ENCODE measurements at regions not wholly inside any gene's neighbourhood (a gene's known extent, or its start where the extent isn't known, plus 50 kb on each side); places are given as distances from the start of the nearest gene placed in this dataset.

- DNase-seq = no peak
- Histone ChIP-seq H3K27me3 (replicated peaks; ENCODE audit: insufficient read depth, low read length) (no peaks in the 10 kb centered on the region), H3K4me1 (ENCODE audit: low read length) (peaks cover 23% of the 10 kb centered on the region), H3F3A (ENCODE audit: insufficient read depth, low read length) (no peaks in the 10 kb centered on the region), H3K4me3 (ENCODE audit: low read length) (no peak overlapping the region), H4K20me1 (ENCODE audit: insufficient read depth, low read length) (no peaks in the 10 kb centered on the region), H3K9me2 (replicated peaks; ENCODE audit: insufficient read depth, low read length) (no peaks in the 10 kb centered on the region), H3K9ac (ENCODE audit: low read length) (no peak overlapping the region), H3K27ac (ENCODE audit: low read length) (no peak overlapping the region), H3K36me3 (replicated peaks; ENCODE audit: insufficient read depth, low read length) (no peaks in the 10 kb centered on the region), H3K79me2 (ENCODE audit: low read length) (no peaks in the 10 kb centered on the region), H3K9me3 (replicated peaks; ENCODE audit: insufficient read depth, low read length) (no peaks in the 10 kb centered on the region), H3K4me2 (ENCODE audit: low read depth, low read length) (no peak overlapping the region), H2AFZ (ENCODE audit: low read length) (no peak overlapping the region)
- TF ChIP-seq EZH2phosphoT487 (IDR thresholded peaks at IDR 0.05; ENCODE audit: low read length) (no peak), CTCF (IDR thresholded peaks at IDR 0.05; ENCODE audit: low read length) (no peak), EZH2 (optimal IDR thresholded peaks at IDR 0.05; ENCODE audit: low read depth, low read length) (no peak)
These were observed 680.6 kb downstream of the SQOR start for GRCh38 chr15:46315434-46315833.

GRCh38 chr15:46316024-46316423, 681.2 kb downstream of the SQOR start:
- no peaks in the 10 kb centered on the region for H3K9me3 ChIP-seq (replicated peaks; ENCODE audit: insufficient read depth, low read length)
- H3K9me2 ChIP-seq (replicated peaks; ENCODE audit: insufficient read depth, low read length) = no peaks in the 10 kb centered on the region
- H3F3A ChIP-seq (ENCODE audit: insufficient read depth, low read length) = no peaks in the 10 kb centered on the region
- no peak overlapping the region for H3K4me3 ChIP-seq (ENCODE audit: low read length)
- H3K4me1 ChIP-seq (ENCODE audit: low read length) = peaks cover 20% of the 10 kb centered on the region
- H4K20me1 ChIP-seq (ENCODE audit: insufficient read depth, low read length) = no peaks in the 10 kb centered on the region
- TF ChIP-seq EZH2phosphoT487 (IDR thresholded peaks at IDR 0.05; ENCODE audit: low read length) (no peak), CTCF (IDR thresholded peaks at IDR 0.05; ENCODE audit: low read length) (no peak), EZH2 (optimal IDR thresholded peaks at IDR 0.05; ENCODE audit: low read depth, low read length) (no peak)
- no peak overlapping the region for H2AFZ ChIP-seq (ENCODE audit: low read length)
- H3K79me2 ChIP-seq (ENCODE audit: low read length) = no peaks in the 10 kb centered on the region
- H3K27me3 ChIP-seq (replicated peaks; ENCODE audit: insufficient read depth, low read length) = no peaks in the 10 kb centered on the region
- H3K9ac ChIP-seq (ENCODE audit: low read length) = no peak overlapping the region
- DNase-seq = peak; percentile 22
- H3K27ac ChIP-seq (ENCODE audit: low read length) = no peak overlapping the region
- no peak overlapping the region for H3K4me2 ChIP-seq (ENCODE audit: low read depth, low read length)
- H3K36me3 ChIP-seq (replicated peaks; ENCODE audit: insufficient read depth, low read length) = no peaks in the 10 kb centered on the region

- H4K20me1 ChIP-seq (ENCODE audit: insufficient read depth, low read length) = no peaks in the 10 kb centered on the region
- H3K9ac ChIP-seq (ENCODE audit: low read length) = no peak overlapping the region
- H3K27me3 ChIP-seq (replicated peaks; ENCODE audit: insufficient read depth, low read length) = no peaks in the 10 kb centered on the region
- H3K4me1 ChIP-seq (ENCODE audit: low read length) = peaks cover 17% of the 10 kb centered on the region
- H3K79me2 ChIP-seq (ENCODE audit: low read length) = no peaks in the 10 kb centered on the region
- no peaks in the 10 kb centered on the region for H3K36me3 ChIP-seq (replicated peaks; ENCODE audit: insufficient read depth, low read length)
- DNase-seq = no peak
- H3K27ac ChIP-seq (ENCODE audit: low read length) = no peak overlapping the region
- H3F3A ChIP-seq (ENCODE audit: insufficient read depth, low read length) = no peaks in the 10 kb centered on the region
- no peak overlapping the region for H3K4me3 ChIP-seq (ENCODE audit: low read length)
- TF ChIP-seq CTCF (IDR thresholded peaks at IDR 0.05; ENCODE audit: low read length) (no peak), EZH2phosphoT487 (IDR thresholded peaks at IDR 0.05; ENCODE audit: low read length) (no peak), EZH2 (optimal IDR thresholded peaks at IDR 0.05; ENCODE audit: low read depth, low read length) (no peak)
- no peaks in the 10 kb centered on the region for H3K9me3 ChIP-seq (replicated peaks; ENCODE audit: insufficient read depth, low read length)
- H2AFZ ChIP-seq (ENCODE audit: low read length) = no peak overlapping the region
- H3K9me2 ChIP-seq (replicated peaks; ENCODE audit: insufficient read depth, low read length) = no peaks in the 10 kb centered on the region
- H3K4me2 ChIP-seq (ENCODE audit: low read depth, low read length) = no peak overlapping the region
These were observed 682.2 kb downstream of the SQOR start for GRCh38 chr15:46317029-46317428.

Measured in MM.1S (cell line).